BLaER1 treated with 17β-estradiol and CSF1 and Interleukin-3, amounts not matched to agents 10 nM and 100 nM (cell line): ENCODE measurements at regions not wholly inside any gene's neighbourhood (a gene's known extent, or its start where the extent isn't known, plus 50 kb on each side); places are given as distances from the start of the nearest gene placed in this dataset.

ENCODE experiments used
- H3K27ac ChIP-seq, 11 experiments: shearing (Covaris generic); formaldehyde crosslinking; 2 replicates each; pipeline ENCODE4 v1.8.1; 2022
- H3K27me3 ChIP-seq, 11 experiments: shearing (Covaris generic); formaldehyde crosslinking; 2 replicates each; pipeline ENCODE4 v1.8.1; 2022
- H3K36me3 ChIP-seq, 11 experiments: shearing (Covaris generic); formaldehyde crosslinking; 2 replicates each; pipeline ENCODE4 v1.8.1; 2022
- H3K4me1 ChIP-seq, 10 experiments: shearing (Covaris generic); formaldehyde crosslinking; 2 replicates each; pipeline ENCODE4 v1.8.1; 2022
- H3K4me2 ChIP-seq, 11 experiments: shearing (Covaris generic); formaldehyde crosslinking; 2 replicates each; pipeline ENCODE4 v1.8.1; 2022
- H3K4me3 ChIP-seq, 10 experiments: shearing (Covaris generic); formaldehyde crosslinking; 2 replicates each; pipeline ENCODE4 v1.8.1; 2022
- H3K9ac ChIP-seq, 11 experiments: shearing (Covaris generic); formaldehyde crosslinking; 2 replicates each; pipeline ENCODE4 v1.8.1; 2022
- H3K9me3 ChIP-seq, 11 experiments: shearing (Covaris generic); formaldehyde crosslinking; replicated peaks in 1 of 11; 2 replicates each; pipeline ENCODE4 v1.8.1; 2022
- H4K20me1 ChIP-seq, 11 experiments: shearing (Covaris generic); formaldehyde crosslinking; 2 replicates each; pipeline ENCODE4 v1.8.1; 2022
- Cebpa-rat ChIP-seq, 11 experiments: shearing (Covaris generic); IDR thresholded peaks; 2 replicates each; pipeline ENCODE4 v1.8.1; 2022

DNA sequence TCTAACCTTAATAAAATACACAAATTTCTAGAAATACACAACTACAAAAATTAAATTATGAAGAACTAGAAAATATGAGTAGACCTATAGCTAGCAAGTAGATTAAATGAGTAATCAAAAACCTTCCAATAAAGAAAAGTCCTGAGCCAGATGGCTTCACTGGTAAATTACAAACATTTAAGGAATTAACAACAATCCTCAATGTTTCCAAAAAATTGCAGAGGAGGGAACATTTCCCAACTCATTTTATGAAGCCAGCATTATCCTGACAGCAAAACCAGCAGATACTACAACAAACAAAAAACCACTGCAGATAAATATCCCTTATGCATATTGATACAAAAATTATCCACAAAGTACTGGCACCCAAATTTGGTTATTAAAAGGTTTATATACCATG is 230.9 kb downstream of the COG6 start:
- Histone ChIP-seq H3K27me3 (no peaks in the 10 kb centered on the region), H4K20me1 (no peaks in the 10 kb centered on the region), H3K4me3 (no peak overlapping the region), H3K4me2 (no peak overlapping the region), H3K4me1 (no peaks in the 10 kb centered on the region), H3K27ac (no peak overlapping the region), H3K9ac (no peak overlapping the region), H3K36me3 (no peaks in the 10 kb centered on the region), H3K9me3 (peaks cover 23 to 39% (median 34%) of the 10 kb centered on the region in 11 experiments)
- no peak for TF ChIP-seq Cebpa-rat (IDR thresholded peaks at IDR 0.05)

DNA sequence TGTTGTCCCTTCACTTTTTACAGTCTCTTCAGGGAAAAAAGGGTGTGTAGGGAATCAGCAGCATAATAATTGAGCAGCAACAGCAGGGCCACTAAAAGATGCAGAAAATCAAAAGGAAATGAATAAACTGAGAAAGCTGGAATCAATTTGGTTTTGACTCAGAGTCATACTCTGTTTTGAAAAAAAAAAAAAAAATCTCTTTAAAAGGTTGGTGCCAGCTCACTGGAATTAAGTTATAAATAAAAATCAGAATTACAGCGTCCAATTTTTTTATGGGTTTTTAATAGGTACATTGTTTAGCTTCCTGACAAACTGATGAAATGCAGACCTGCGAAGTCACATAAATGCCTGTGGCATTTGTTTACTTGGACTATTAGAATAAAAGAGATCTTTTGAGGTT is 231.9 kb downstream of the COG6 start:
- Histone ChIP-seq H3K27ac (no peak overlapping the region), H3K4me1 (peaks cover 0 to 1% (median 0%) of the 10 kb centered on the region in 10 experiments; a peak in 2 of 20 replicates), H4K20me1 (no peaks in the 10 kb centered on the region), H3K9me3 (peaks cover 21 to 34% (median 31%) of the 10 kb centered on the region in 11 experiments), H3K4me3 (no peak overlapping the region), H3K4me2 (no peak overlapping the region), H3K9ac (no peak overlapping the region), H3K27me3 (no peaks in the 10 kb centered on the region), H3K36me3 (no peaks in the 10 kb centered on the region)
- TF ChIP-seq Cebpa-rat (IDR thresholded peaks at IDR 0.05), result no peak

DNA sequence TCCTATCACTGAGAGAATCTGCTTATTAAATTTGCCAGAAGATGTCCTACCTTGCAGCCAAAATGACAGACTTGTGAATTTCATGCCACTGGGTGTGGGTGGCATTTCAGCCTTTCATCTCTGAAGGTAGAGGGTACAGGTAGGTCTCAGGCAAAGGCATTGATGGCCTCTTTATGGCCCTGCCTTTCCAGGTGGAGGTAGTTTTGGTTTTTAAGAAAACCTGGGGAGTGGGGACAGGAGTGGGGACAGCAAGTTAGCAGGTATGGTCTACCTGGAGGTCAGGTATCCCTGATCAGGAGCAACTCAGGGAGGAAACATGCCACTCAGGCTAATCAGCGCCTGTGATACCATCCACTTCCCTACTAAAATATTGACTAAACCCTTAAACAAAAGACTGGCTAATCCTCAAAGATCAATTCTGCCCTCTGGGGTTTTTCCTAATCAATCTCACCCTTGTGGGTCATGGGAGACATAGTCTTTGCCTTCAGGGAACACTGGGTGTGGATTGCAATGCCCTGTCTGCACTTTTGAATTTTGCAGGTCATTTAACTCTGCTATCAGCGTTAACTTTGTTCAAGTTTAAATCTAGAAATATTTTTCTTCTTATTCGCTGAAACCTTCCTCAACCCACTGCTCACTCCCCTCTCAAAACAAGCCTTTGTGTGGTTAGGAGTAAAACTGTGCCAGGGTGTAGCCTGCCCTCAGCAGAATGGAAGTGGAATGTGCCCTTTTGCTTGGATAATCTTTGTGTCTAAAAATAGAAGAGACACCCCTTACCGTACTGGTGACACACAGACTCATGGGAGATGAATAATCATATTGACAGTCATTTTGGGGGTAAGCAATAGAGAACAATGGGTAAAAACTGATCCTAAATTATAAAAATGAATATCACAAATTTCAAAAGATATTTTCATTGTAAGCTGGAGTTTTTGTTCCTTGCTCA is 233.7 kb downstream of the COG6 start:
- H3K9me3 ChIP-seq, result peaks cover 4 to 16% (median 14%) of the 10 kb centered on the region in 11 experiments
- no peaks in the 10 kb centered on the region for H3K27me3 ChIP-seq
- H3K27ac ChIP-seq, result no peak overlapping the region
- TF ChIP-seq Cebpa-rat (IDR thresholded peaks at IDR 0.05), result no peak
- H4K20me1 ChIP-seq, result no peaks in the 10 kb centered on the region
- H3K4me3 ChIP-seq, result no peak overlapping the region
- no peak overlapping the region for H3K4me2 ChIP-seq
- H3K4me1 ChIP-seq, result peaks cover 5 to 10% (median 6%) of the 10 kb centered on the region in 10 experiments; a peak in 15 of 20 replicates
- H3K9ac ChIP-seq, result no peak overlapping the region
- no peaks in the 10 kb centered on the region for H3K36me3 ChIP-seq

DNA sequence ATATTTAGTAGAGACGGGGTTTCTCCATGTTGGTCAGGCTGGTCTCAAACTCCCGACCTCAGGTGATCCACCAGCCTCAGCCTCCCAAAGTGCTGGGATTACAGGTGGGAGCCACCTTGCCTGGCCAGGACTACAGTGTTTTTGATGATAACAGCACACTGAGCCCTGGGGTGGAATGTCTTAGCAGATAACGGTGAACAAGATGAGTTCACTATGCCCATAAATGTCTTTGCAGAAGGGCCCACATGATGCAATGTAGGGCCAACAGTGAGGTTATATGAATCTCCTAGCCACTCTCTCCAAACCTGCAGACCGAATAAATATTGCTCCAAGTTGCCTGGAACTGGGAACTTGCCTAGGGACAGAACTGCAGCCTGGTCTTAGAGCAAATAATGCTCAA is 235.1 kb downstream of the COG6 start:
- Histone ChIP-seq H3K9ac (no peak overlapping the region), H3K27me3 (no peaks in the 10 kb centered on the region), H3K36me3 (no peaks in the 10 kb centered on the region), H4K20me1 (no peaks in the 10 kb centered on the region), H3K4me3 (no peak overlapping the region), H3K4me1 (peaks cover 5 to 10% (median 6%) of the 10 kb centered on the region in 10 experiments; a peak in 15 of 20 replicates), H3K4me2 (no peak overlapping the region), H3K9me3 (peaks cover 0 to 2% (median under 1%) of the 10 kb centered on the region in 11 experiments; a peak in 10 of 22 replicates), H3K27ac (no peak overlapping the region)
- TF ChIP-seq Cebpa-rat (IDR thresholded peaks at IDR 0.05), result no peak

DNA sequence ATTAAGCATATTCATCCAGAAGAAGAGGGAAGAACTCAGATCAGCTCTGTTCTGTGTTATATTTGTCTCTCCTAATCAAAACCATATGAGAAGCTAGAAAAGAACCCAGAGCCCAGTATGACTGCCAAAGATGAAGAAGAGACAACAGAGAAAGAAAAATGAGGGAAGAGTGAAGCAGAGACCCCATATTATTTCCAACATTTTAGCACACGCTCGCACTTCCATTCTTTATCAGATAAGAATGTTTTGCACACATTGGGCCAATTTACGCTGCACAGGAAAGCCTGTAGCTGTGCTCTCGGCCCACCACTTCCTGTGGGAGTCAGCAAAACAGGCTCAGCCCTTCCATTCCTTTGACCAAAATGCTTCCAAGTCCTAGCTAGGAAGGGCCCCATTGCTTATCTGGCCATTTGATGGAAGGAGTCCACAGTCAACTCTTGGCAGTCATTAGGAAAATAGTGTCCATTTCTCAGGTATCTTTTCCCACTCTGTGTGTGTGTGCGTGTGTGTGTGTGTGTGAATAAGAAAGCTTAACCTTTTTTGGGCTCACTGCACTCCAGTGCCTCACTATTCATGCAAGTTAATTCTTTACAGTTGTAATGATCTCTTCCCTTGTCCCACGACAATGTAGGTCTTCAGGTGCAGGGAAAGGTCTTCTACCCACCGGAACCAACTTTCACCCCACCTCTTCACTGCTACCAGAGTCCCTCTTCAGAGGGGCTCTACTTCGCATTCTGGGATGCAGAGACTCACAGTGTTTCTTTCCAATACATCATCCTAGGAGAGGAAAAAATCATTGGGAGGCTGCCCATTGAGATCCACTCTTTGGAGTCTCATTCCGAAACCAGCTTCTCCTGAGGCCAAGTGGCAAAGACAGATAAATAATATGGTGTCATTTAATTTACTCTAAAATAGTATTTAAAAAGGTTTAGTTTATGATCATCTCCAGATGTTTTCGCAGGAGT is 237.5 kb downstream of the COG6 start:
- Histone ChIP-seq H4K20me1 (no peaks in the 10 kb centered on the region), H3K4me1 (peaks cover 5 to 10% (median 6%) of the 10 kb centered on the region in 10 experiments; a peak in 15 of 20 replicates), H3K4me2 (peak overlapping the region; percentile 3 to 55 (median 32); a peak in 16 of 22 replicates), H3K9me3 (no peaks in the 10 kb centered on the region), H3K27ac (no peak overlapping the region), H3K27me3 (no peaks in the 10 kb centered on the region), H3K9ac (no peak overlapping the region), H3K36me3 (no peaks in the 10 kb centered on the region), H3K4me3 (no peak overlapping the region)
- no peak for TF ChIP-seq Cebpa-rat (IDR thresholded peaks at IDR 0.05)

DNA sequence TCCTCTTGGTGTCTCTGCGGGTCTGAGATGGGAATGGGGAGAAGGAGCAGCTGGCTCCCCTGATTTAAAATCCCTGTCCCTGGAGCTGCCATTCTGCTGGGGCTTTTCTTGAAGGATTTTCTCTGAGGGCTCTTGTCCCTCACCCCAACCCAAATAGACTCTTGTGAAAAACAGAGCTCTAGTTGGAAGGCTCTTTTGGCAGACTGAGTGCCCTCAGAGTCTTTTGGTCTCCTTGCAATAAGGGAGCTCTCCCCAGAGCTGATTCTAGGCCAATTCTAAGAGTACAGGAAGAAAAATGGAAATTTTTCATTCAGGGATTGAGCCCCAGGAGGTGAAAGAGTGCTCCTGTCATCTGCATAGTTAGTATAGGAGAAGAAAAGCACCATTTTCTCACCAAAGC is 238.3 kb downstream of the COG6 start:
- H3K4me2 ChIP-seq, result no peak overlapping the region
- TF ChIP-seq Cebpa-rat (IDR thresholded peaks at IDR 0.05), result no peak

DNA sequence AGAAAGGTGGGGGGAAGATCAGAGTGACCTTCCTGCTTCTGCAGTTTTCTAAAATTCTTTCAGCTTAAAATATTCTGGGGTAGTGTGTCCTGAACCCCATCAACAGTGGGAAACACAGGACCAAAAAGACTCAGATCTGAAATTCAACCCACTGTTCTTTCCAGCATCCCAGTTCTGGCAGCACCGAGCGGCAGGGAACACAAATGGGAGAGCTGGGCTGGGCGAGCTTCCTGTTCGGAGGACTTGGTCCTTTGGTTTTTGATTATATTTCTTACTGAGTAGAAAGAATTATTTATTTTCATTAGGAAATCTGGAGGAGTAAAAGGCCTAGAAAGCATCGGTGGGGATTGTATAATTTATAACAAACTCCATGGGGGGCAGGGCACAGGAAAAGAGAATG is 239.1 kb downstream of the COG6 start:
- H3K27me3 ChIP-seq, result no peaks in the 10 kb centered on the region
- H4K20me1 ChIP-seq, result no peaks in the 10 kb centered on the region
- no peak for TF ChIP-seq Cebpa-rat (IDR thresholded peaks at IDR 0.05)
- no peak overlapping the region for H3K27ac ChIP-seq
- H3K4me3 ChIP-seq, result no peak overlapping the region
- no peaks in the 10 kb centered on the region for H3K9me3 ChIP-seq
- no peak overlapping the region for H3K9ac ChIP-seq
- no peaks in the 10 kb centered on the region for H3K36me3 ChIP-seq
- H3K4me1 ChIP-seq, result peaks cover 5 to 10% (median 6%) of the 10 kb centered on the region in 10 experiments; a peak in 15 of 20 replicates
- no peak overlapping the region for H3K4me2 ChIP-seq

More for the DNA sequence above, 238.3 kb downstream of the COG6 start:
- no peaks in the 10 kb centered on the region for H3K9me3 ChIP-seq
- no peak overlapping the region for H3K9ac ChIP-seq
- H4K20me1 ChIP-seq, result no peaks in the 10 kb centered on the region
- H3K27me3 ChIP-seq, result no peaks in the 10 kb centered on the region
- no peaks in the 10 kb centered on the region for H3K36me3 ChIP-seq
- no peak overlapping the region for H3K4me3 ChIP-seq
- H3K4me1 ChIP-seq, result peaks cover 5 to 10% (median 6%) of the 10 kb centered on the region in 10 experiments; a peak in 15 of 20 replicates
- H3K27ac ChIP-seq, result no peak overlapping the region

DNA sequence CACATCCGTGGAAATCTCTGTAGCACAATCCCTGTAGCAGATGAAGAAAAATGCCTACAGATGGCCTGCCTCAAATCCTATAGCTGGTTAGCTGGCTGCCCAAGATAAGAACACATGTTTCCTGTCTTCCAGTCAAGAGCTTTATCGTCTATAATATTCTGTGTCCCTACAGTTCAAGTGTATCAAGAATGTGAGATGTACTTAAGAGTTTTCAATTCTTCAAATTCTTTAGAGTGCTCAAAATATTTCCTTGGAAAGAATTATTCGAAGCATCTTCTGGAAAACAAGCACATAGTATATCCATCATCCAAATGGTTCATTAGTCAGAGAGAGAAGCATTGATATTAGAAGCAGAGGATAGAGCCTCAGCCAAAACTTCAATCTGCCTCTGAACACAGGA is 239.8 kb downstream of the COG6 start:
- Histone ChIP-seq H3K4me3 (no peak overlapping the region), H3K9ac (no peak overlapping the region), H3K36me3 (no peaks in the 10 kb centered on the region), H3K4me1 (peaks cover 5 to 10% (median 6%) of the 10 kb centered on the region in 10 experiments; a peak in 15 of 20 replicates), H3K27me3 (no peaks in the 10 kb centered on the region), H3K4me2 (no peak overlapping the region), H4K20me1 (no peaks in the 10 kb centered on the region), H3K27ac (no peak overlapping the region), H3K9me3 (no peaks in the 10 kb centered on the region)
- no peak for TF ChIP-seq Cebpa-rat (IDR thresholded peaks at IDR 0.05)

DNA sequence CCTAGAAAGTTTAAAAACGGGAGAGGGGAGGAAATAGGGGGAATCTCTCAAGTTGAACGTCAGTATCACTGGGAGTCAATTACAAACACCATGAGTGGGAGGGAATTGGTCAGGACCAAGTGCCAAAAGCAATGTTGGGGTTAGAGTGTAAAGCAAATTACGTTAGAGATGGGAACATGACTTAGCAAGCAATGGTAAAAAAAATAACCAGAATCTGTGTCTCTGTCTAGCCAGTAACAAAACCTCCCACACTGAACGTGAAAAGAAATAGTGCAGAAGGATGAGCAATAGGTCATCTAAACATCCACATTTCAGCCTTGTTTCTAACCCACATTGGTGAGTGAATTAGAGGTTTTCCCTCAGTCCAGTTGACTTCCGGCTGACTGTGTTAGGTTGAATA is 242.2 kb downstream of the COG6 start:
- TF ChIP-seq Cebpa-rat (IDR thresholded peaks at IDR 0.05), result no peak
- Histone ChIP-seq H3K4me1 (peaks cover 3 to 7% (median 5%) of the 10 kb centered on the region in 10 experiments; a peak in 15 of 20 replicates), H3K4me2 (no peak overlapping the region), H3K36me3 (no peaks in the 10 kb centered on the region), H4K20me1 (no peaks in the 10 kb centered on the region), H3K27me3 (no peaks in the 10 kb centered on the region), H3K9me3 (no peaks in the 10 kb centered on the region), H3K27ac (no peak overlapping the region), H3K9ac (no peak overlapping the region), H3K4me3 (no peak overlapping the region)
